Mesothelial cell of epicardium (in vitro differentiated cells): ENCODE measurements at regions not wholly inside any gene's neighbourhood (a gene's known extent, or its start where the extent isn't known, plus 50 kb on each side); places are given as distances from the start of the nearest gene placed in this dataset.

ENCODE experiments used
- DNase-seq, 2 experiments: peaks; one replicate each; pipeline ENCODE4 v3.0.0; 2021; ENCODE audit warnings: low spot score in 2 of 2; ENCODE audit not compliant: unreplicated experiment in 2 of 2
- H3K27ac Mint-ChIP-seq: 2 replicates; pipeline ENCODE4 v1.8.0; 2021; ENCODE audit warnings: mixed read lengths
- H3K27me3 Mint-ChIP-seq: 2 replicates; pipeline ENCODE4 v1.8.0; 2021; ENCODE audit warnings: low read depth, mixed read lengths
- H3K36me3 Mint-ChIP-seq: 2 replicates; pipeline ENCODE4 v1.8.0; 2021; ENCODE audit warnings: mixed read lengths
- H3K4me1 Mint-ChIP-seq: 2 replicates; pipeline ENCODE4 v1.8.0; 2021; ENCODE audit warnings: mixed read lengths
- H3K4me3 Mint-ChIP-seq: 2 replicates; pipeline ENCODE4 v1.8.0; 2021; ENCODE audit warnings: mild to moderate bottlenecking, moderate library complexity, mixed read lengths
- H3K9me3 Mint-ChIP-seq: 2 replicates; pipeline ENCODE4 v1.8.0; 2021; ENCODE audit warnings: mixed read lengths
- TF ChIP-seq, protein P1 (sequence below): fragments of 200-600 bp; sonication (generic); IDR thresholded peaks from one replicate; pipeline ENCODE4 v1.5.0; 2021; ENCODE audit warnings: antibody characterized with exemption; ENCODE audit not compliant: unreplicated experiment

DNA sequence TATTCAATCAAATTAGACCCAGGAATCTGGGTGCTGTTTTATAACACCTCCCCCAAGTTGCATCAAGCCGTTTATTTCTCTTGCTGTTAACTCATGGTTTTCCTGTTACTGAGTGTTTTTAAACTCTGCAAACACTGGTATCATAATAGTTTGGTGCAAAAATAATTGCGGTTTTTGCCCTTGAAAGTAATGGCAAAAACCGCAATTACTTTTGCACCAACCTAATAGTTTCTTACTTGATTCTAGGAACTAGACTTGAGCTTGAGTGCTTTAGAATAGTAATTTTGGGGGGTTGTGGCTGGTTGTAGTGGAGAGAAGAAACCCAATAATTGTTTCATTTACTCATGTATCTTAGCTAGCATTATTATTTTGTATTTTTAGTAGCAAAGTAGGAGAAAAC, 156.6 kb downstream of the FHIP1A start:
- peaks cover 32% of the 10 kb centered on the region for H3K4me1 Mint-ChIP-seq
- no peaks in the 10 kb centered on the region for H3K27me3 Mint-ChIP-seq
- no peak overlapping the region for H3K27ac Mint-ChIP-seq
- no peaks in the 10 kb centered on the region for H3K36me3 Mint-ChIP-seq
- no peaks in the 10 kb centered on the region for H3K9me3 Mint-ChIP-seq
- TF ChIP-seq, protein P1, sequence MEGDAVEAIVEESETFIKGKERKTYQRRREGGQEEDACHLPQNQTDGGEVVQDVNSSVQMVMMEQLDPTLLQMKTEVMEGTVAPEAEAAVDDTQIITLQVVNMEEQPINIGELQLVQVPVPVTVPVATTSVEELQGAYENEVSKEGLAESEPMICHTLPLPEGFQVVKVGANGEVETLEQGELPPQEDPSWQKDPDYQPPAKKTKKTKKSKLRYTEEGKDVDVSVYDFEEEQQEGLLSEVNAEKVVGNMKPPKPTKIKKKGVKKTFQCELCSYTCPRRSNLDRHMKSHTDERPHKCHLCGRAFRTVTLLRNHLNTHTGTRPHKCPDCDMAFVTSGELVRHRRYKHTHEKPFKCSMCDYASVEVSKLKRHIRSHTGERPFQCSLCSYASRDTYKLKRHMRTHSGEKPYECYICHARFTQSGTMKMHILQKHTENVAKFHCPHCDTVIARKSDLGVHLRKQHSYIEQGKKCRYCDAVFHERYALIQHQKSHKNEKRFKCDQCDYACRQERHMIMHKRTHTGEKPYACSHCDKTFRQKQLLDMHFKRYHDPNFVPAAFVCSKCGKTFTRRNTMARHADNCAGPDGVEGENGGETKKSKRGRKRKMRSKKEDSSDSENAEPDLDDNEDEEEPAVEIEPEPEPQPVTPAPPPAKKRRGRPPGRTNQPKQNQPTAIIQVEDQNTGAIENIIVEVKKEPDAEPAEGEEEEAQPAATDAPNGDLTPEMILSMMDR, result no peak
- no peak overlapping the region for H3K4me3 Mint-ChIP-seq
- DNase-seq, result no peak

DNA sequence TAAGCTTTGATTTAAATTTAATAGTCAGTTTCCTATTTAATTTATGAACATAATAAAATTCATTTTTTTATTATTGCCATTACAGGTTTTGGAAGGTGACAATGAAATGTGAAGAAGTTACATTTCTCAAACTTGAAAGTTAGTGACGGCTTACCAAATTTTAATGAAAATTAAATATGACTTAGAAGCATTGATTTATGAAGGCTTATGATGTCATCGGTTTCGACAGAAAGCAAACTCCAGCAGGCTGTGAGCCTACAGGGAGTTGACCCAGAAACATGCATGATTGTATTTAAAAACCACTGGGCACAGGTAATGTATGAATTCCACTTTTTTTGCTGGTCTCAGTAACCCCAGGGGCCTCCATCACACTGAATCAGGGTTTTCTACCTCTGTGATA, 157.1 kb downstream of the FHIP1A start:
- Mint-ChIP-seq H3K27ac (no peak overlapping the region), H3K27me3 (no peaks in the 10 kb centered on the region), H3K4me3 (no peak overlapping the region), H3K4me1 (peaks cover 32% of the 10 kb centered on the region), H3K36me3 (no peaks in the 10 kb centered on the region), H3K9me3 (no peaks in the 10 kb centered on the region)
- TF ChIP-seq, protein P1, result no peak
- no peak for DNase-seq

DNA sequence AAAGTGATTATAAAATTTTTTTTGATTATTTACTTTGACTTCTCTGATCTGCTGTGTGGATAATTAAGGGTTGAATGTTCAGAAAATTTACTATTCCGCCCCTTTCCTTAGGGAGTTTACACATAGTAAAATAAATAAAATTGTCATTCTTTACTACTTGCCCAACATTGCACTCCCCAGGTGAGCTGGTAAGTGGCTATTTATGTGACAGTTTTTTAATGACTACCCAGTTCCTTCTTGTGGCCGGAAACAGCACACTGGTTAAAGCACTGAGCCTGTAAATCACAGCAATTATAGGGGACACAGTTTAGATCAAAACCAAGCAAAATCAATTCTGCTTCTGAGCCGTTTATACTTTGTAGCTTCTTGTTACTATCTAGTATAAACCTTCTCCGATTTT, 158.1 kb downstream of the FHIP1A start:
- no peak overlapping the region for H3K4me3 Mint-ChIP-seq
- TF ChIP-seq, protein P1, result no peak
- H3K9me3 Mint-ChIP-seq, result no peaks in the 10 kb centered on the region
- H3K36me3 Mint-ChIP-seq, result no peaks in the 10 kb centered on the region
- no peaks in the 10 kb centered on the region for H3K27me3 Mint-ChIP-seq
- no peak for DNase-seq
- H3K4me1 Mint-ChIP-seq, result peaks cover 32% of the 10 kb centered on the region
- H3K27ac Mint-ChIP-seq, result no peak overlapping the region

DNA sequence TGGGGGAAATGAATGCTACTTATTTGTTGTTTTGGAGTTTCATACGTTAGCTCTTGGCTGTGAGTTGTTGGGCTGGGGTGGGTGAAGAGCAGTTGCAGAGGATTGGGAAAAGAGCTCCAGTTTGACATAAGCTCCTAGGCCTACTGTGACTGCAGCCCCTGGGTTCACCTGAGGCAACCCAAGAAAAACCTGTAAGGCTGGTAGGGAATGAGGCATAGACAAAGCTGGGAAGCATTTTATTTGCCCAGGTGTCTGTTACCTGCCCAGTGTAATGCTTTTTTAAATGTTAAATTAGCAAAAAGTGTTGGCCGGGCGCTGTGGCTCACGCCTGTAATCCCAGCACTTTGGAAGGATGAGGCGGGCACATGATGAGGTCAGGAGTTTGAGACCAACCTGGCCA, 160.0 kb downstream of the FHIP1A start:
- H3K4me3 Mint-ChIP-seq, result no peak overlapping the region
- H3K9me3 Mint-ChIP-seq, result no peaks in the 10 kb centered on the region
- TF ChIP-seq, protein P1, result no peak
- H3K27ac Mint-ChIP-seq, result no peak overlapping the region
- H3K4me1 Mint-ChIP-seq, result peaks cover 16% of the 10 kb centered on the region
- no peak for DNase-seq
- H3K27me3 Mint-ChIP-seq, result no peaks in the 10 kb centered on the region
- no peaks in the 10 kb centered on the region for H3K36me3 Mint-ChIP-seq

DNA sequence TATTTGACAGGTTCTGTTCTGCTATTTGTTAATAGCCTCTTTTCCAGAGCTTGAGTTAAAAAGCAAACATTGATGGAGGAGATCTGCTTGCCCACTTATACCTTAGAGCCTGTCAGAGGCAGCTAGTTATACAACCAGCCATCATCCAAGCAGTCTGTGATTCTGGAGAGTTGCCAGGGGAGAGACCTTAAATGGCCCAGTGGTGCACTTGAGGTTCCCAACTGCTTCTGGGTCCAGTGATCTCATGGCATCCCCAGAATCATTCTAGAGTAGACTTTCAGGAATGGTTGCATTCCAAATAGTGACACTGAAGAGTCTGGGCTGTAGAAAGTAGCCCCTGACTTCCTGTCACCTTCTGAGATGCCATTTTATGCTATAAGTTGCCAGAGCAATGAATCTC, 160.7 kb downstream of the FHIP1A start:
- no peak overlapping the region for H3K27ac Mint-ChIP-seq
- TF ChIP-seq, protein P1, result no peak
- DNase-seq, result no peak
- no peaks in the 10 kb centered on the region for H3K36me3 Mint-ChIP-seq
- H3K27me3 Mint-ChIP-seq, result no peaks in the 10 kb centered on the region
- no peak overlapping the region for H3K4me3 Mint-ChIP-seq
- no peaks in the 10 kb centered on the region for H3K9me3 Mint-ChIP-seq
- H3K4me1 Mint-ChIP-seq, result peaks cover 9% of the 10 kb centered on the region

DNA sequence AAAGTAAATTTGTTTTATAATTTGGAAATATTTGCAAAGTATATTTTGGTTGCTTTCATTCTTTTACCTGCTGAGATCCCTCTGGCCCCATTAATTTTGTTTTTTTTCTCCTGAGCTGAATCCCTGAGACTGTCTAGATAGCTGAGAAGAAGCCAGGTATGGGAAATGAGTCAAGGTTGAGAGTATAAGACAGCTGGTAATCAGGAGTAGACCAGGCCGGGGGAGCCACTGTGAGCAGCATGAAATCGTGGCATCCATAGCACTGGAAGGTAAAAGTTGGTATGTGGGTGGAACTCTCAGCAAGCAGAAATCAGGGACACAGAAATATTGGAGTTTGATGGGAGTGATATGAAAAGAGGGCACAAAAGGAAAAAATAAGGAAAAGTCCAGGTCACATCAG, 164.5 kb downstream of the FHIP1A start:
- H3K4me1 Mint-ChIP-seq, result peaks cover 3% of the 10 kb centered on the region
- H3K27me3 Mint-ChIP-seq, result no peaks in the 10 kb centered on the region

More for the DNA sequence above, 164.5 kb downstream of the FHIP1A start:
- H3K36me3 Mint-ChIP-seq, result peaks cover 15% of the 10 kb centered on the region
- no peak for DNase-seq
- no peak overlapping the region for H3K27ac Mint-ChIP-seq
- H3K4me3 Mint-ChIP-seq, result no peak overlapping the region
- TF ChIP-seq, protein P1, result no peak
- H3K9me3 Mint-ChIP-seq, result no peaks in the 10 kb centered on the region
